ENCODE measurements at regions not wholly inside any gene's neighbourhood (a gene's known extent, or its start where the extent isn't known, plus 50 kb on each side); places are given as distances from the start of the nearest gene placed in this dataset.

DNA sequence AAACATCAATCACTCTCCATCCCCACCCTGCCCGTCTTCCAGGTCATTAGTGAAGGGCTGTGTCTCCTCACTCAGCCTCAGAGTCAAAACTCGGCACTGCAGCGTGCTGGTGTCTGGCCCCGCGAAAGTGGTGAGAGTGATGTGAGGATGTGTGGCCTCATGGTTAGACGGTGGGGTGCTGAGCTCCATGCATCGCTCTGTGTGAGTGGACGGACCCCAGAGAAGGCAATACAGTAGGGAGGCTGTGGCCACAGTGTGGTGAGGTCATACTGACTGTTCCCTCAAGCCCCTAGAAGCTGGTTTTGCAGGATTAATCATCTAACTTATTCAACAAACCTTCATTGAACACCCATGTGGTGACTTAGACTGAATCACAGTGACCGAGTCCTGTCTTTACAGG lies 329.9 kb upstream of the AJAP1 start:
- no peak for DNase-seq (ENCODE audit: low spot score)

DNA sequence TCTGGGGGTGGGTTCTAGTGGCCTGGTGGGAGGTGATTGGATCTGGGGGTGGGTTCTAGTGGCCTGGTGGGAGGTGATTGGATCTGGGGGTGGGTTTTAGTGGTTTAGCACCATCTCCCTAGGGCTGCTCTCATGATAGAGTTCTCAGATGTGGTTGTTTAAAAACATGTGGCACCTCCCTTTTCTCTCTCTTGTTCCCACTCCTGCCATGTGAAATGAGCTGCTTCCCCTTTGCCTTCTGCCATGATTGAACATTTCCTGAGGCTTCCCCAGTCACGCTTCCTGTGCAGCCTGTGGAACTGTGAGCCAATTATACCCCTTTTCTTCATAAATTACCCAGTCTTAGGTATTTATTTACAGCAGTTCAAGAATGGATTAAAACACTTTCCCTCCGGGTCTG lies 327.3 kb upstream of the AJAP1 start:
- no peak for DNase-seq (ENCODE audit: low spot score)

DNA sequence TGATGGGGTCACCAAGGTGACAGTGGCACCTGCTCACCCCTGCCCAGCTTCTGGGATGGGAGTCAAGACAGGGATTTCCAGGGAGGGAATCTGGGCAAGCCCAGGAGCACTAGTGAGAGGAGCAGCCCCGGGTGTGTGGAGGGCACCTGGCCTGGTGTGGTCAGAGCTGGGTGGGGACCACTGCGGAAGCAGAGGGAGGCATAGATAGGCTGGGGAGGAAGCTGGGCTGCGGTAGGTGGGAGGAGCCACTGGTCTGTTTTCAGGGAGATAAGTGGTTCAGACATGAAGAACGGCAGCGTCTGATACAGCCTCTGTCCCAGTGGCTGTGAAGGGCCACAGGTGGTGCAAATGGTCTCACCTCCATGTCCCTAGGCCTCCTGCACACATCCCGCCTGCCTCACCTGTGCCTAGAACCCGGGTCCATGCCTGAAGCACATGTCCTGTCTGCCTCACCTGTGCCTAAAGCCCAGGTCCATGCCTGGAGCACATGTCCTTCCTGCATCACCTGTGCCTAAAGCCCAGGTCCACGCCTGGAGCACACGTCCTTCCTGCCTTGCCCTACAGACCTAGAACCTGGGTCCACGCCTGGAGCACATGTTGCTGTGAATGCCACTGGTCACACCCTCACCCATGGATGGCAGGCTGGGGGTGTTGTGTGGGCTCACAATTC lies 325.9 kb upstream of the AJAP1 start:
- no peak for DNase-seq (ENCODE audit: low spot score)

DNA sequence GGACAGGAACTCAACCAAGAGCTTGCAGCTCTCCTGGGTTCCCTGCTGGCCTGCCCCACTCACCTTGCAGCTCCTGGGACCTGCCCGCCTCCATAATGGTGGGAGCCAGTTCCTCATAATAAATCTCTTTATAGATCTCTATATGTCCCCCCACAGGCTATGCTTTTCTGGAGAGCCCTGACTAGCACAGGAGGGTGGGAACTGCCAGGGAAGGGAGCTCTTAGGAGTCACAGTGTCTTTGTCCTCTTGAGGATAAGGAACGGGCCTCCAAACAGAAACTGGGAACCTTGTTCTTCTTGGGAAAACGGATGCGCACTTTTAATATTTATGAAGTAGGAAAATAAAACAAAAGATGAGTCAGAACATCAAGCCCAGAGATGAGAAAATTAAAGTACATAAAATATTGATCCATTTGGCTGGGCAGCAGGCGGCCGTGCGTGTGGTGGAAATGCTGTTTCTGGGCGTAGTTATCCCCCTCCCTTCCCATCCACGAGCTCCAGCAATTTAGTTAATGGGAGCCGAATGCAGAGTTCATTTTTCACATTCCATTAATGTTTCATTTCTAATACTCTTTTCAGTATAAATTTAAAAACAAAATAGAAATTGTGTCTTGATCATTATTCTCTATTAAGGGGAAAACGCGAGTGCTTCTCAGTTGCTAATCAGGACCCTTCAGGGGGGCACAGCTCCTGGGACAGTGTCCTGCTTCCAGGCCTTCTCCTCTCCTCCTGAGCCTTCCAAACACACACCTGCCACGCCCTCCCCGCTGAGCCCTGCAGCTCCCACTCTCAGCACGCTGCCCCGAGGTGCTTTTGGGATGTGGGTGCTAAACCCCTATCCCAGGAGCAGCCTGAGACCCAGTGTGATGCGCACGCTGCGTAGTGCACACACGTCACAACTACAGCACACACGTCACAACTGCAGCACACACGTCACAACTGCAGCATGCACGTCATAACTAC lies 323.3 kb upstream of the AJAP1 start:
- no peak for DNase-seq (ENCODE audit: low spot score)

DNA sequence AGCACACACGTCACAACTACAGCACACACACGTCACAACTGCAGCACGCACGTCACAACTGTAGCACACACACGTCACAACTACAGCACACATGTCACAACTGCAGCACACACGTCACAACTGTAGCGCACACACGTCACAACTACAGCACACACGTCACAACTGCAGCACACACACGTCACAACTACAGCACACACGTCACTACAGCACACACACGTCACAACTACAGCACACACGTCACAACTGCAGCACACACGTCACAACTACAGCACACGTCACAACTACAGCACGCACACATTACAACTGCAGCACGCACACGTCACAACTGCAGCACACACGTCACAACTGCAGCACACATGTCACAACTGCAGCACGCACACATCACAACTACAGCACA lies 322.6 kb upstream of the AJAP1 start:
- no peak for DNase-seq (ENCODE audit: low spot score)

DNA sequence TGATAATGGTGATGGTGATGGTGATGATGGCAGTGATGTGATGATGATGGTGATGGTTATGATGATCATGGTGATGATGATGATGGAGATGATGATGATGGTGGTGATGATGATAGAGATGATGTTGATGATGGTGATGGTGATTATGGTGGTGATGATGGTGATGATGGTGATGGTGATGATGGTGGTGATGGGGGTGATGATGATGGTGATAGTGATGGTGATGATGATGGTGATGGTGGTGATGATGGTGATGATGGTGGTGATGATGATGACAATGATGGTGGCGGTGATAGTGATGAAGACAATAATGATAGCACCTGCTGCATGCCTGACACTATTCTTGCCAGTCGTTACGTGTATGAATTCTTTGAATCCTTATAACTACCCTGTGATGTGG lies 317.9 kb upstream of the AJAP1 start:
- no peak for DNase-seq (ENCODE audit: low spot score)

DNA sequence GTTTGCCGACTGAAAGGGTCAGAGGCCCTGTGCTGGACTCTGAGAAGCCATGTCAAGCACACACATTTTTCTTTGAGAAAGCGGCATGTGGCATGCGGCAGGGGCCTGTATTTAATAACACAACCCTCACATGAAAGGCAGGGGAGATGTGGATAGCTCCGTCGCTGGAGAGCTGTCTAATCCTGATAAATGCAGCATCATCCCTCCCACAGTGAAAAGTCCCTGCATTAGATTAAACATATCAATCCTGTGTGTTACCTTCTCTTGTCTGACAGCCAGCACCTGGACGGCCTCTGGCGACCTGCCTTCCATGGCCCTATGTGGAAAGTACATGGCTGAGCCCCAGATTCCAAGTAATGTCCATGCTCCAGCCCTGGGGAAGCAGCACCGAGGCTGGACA lies 313.0 kb upstream of the AJAP1 start:
- DNase-seq (ENCODE audit: low spot score), result no peak

DNA sequence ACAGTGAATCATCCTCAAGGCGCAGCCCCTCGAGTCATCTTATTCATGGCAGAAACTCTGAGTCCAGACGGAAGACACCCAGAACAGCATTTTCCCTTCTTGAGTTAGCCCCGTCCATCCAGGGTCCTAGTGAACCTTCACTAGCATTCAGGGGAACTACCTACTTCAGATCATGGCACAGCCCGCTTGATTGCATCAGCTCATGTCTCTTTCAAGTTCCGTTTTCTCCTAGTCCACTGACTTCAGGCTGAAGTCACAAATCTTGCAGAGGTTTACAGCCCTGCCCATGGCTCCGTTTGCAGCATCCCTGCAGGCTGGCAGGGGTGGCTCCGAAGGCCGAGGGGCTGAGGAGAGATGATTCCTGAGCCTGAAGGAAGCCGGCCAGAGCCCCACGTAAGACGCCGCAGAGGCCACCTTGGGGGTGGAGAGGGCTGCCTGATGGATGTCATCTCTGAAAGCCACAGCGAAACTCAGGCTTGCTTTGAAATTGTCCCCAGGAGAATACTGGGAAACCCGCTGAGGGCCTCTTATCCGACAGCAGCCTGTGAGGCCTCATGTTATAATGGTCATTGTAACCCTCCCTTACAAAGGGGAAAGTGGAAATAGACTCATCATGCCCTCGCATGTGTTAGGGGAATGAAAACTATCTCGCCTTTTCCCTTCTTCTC lies 310.2 kb upstream of the AJAP1 start:
- no peak for DNase-seq (ENCODE audit: low spot score)

DNA sequence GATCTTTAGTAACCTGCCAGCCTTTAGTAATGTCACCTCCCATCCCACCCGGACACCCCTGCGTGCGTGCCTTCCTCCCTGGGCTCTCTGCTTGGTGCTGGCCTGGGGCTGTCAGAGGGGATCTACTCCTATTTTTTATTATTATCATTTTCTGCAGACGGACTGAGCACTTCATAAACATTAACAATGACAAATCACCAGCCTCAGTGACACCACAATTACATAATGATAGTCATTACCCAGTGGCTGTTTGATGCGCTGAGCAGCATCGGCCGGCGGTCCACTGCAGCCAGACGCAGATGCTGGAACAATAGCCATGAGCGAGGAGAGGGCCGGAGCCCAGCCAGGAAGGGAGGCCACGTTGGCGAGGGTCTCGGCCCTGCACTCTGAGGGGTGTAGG lies 309.3 kb upstream of the AJAP1 start:
- DNase-seq (ENCODE audit: low spot score), result no peak

DNA sequence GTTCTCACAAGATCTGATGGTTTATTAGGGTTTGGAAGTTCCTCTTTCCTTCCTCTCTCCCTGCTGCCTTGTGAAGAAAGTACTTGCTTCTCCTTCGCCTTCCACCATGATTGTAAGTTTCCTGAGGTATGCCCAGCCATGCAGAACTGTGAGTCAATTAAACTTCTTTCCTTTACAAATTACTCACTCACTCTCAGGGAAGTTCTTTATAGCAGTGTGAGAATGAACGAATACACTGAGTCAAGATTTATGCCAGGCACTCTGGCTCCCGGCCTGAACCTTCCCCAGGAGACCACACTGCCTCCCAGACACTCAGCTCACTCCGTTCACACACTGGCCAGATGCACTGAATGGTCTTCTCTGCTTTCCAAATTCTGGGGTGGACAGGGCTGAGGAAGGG lies 308.3 kb upstream of the AJAP1 start:
- DNase-seq (ENCODE audit: low spot score), result no peak

DNA sequence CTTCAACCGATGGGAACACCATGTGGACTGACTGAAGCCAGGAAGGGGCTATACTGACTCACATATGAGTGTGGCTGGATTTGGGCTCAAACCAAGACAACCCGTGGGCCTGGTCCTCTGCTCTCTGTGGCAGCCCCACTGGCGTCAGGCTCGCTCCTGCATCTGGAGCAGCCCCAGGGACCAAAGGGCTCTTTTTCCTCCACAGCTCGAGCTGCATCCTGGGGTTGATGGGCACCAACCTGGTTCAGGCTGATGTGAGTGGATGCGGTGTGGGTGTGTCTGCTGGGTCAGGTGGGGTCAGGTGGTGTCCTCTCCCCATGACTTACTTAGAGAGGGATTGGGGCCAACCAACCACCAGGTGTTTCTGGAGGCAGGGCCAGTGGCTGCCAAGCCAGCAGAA lies 303.0 kb upstream of the AJAP1 start:
- no peak for DNase-seq (ENCODE audit: low spot score)

DNA sequence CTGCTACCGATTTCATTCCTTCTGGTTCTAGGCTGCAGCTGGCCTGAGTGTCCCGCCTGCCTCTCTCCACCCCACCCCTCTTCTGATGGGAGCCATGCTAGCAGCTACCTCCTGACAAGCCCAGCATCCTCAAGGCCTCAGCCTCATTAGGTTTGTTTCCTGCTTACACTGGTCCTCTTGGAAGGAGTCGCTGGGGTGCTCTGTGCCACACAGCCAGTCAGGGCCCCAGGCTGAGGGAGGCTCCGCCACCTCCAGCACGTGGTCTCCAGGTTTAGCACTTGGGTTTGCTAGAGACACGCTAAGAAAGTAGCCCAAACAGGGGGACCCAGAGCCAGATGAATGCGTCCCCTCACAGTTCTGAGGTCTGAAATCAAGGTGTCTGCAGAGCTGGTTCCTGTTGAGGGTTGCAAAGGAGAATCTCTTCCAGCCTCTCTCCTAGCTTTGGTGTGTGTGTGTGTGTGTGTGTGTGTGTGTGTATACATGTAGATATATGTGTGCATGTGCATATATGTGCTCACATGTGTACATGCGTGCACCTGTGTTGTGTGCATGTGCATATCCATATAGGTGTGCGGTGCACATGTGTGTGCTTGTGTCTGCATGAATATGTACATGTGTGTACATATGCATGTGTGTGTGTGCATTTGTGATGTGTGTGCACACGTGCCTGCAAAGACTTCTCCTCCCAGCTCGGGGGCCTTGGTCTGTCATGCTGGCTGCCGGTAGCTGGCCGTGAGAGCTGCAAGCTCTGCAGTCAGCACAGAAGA lies 301.1 kb upstream of the AJAP1 start:
- no peak for DNase-seq (ENCODE audit: low spot score)

DNA sequence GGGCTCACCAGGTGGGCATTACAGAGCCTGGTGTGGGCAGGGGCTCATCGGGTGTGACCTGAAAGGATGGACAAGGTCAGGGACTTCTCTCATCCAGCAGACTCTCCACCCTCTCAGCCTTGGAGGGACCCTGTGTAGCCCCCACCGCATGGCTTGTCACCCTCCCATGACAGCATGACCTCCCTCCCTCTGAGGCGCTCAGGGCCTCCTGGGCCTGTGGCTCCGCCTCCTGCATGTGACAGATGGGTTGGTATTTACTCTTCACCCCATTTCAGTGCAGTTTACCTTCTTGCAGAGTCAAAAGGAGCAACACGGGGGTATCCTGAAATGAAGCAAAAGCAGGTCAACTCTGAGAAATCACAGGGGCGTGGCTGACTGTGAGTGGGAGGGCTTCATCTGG lies 298.6 kb upstream of the AJAP1 start:
- DNase-seq (ENCODE audit: low spot score), result no peak

DNA sequence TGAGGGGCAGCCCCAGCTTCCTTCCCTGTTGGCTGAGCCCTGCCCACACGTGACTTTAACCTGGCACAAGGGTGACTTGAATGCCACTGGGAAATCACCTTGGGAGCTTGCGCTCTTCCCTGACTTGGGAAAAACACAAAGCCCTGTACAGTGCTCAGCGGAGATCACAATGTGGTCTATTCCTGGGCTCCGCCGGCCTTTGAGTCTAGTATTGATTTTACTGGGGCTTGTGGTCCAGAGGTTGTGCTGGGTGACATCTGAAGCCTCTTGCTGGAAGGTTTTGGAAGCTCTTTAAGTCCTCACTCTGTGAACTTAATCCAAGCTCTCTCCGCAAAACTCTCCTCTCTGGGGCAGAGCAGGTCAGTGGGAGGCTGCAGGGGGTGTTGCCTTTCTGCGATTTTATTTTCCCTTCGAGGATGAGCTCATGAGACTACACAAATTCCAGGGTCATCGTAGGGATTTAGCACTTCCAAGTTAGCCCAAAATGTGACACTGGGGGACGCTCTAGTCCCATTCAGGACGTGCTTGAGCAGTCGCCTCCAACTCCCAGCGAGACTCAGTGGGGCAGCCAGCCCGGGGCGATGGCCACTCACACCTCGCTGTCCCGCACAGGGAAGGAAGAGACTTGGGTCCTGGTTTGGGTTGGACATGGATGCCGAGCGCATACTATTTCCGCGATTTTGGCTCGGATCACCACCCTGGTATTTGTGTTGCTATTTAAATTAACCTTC lies 291.9 kb upstream of the AJAP1 start:
- DNase-seq (ENCODE audit: low spot score), result no peak

DNA sequence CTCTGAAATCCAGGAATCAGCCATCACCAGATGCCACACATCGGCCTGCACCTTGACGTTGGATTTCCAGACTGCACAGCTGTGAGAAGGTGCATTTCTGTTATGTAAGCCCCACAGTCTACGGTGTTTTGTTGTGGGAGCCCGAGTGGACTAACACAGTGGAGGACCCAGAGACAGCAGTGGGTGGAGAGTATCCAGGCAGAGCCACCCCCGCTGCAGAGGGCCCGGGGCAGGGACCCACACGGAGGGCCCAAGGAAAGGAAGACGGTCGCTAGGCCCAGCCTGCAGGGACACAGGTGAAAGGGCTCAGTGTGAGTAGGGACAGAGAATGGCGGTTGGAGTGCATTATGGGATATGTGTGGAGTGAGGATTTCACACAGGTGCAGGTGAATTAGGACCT lies 288.3 kb upstream of the AJAP1 start:
- no peak for DNase-seq (ENCODE audit: low spot score)

DNA sequence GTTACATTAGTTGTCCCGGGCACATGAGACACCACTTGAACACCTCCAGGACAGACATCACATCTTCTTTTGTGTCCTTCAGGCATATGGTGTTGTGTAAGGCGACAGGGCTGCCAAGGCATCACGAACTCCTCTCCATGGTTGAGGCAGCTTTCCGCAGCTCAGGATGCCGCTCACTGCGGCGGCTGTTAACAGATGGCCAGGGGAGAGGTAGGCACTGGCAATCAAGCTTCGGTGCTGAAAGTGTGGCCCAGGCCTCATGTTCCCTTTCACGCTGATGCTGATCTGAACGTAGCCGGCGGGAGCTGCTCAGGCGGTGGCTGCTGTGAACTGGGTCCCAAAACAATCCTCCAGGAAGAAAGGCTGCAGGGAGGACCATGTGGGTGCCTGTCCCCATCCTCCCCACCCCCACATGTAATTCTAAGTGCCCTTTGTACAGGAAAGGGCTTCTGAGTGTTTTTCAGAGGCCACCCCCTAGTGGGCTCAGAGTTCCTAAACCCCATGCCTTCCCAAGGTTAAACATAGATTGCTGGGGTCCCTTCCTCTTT lies 287.1 kb upstream of the AJAP1 start:
- no peak for DNase-seq (ENCODE audit: low spot score)

DNA sequence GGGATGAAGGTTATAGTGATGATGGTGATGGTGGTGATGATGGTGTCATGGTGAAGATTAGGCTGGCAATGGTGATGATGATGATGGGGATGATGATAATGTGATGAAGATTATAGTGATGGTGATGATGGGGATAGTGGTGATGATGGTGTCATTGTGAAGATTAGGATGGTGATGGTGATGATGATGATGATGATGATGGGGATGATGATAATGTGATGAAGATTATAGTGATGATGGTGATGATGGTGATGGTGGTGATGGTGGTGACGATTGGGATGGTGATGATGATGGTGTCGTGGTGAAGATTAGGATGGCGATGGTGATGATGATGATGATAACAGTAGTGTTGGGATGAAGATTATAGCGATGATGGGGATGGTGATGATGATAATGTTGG lies 285.1 kb upstream of the AJAP1 start:
- no peak for DNase-seq (ENCODE audit: low spot score)

DNA sequence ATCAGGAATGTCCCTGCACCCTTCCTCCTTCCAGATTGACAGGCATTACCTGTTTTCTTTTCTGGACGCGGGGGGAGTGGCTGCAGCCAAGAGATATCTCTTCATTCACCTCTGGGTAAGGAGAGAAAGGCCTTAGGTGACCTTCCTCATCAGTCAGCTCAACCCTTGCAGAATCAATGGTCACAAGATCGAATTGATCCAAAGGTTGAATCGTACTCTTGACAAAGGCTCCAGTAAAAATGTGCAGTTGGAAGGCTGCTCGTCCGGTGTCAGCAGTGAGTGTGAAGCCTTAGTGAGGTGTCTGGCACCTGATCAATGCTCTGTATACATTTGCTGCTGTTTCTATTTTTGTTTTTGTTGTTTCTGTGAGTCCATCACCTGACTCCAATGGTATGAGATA lies 282.6 kb upstream of the AJAP1 start:
- DNase-seq (ENCODE audit: low spot score), result no peak

DNA sequence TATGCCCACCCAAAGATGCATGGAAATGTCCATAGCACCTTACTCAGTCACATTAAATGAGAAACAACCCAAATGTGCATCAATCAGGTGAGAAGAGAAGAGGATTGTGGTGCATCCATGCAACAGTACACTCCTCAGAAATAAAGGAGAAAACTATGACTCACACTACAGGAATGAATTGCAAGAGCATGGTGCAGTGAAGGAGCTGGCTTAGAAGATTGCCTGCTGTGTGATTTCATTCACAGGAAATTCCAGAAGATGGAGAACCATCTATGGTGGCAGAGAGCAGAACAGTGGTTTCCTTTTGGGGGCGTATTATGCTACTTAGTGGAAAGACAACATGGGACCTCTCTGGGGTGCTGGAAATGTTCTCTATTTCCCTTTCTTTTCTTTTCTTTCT lies 278.6 kb upstream of the AJAP1 start:
- no peak for DNase-seq (ENCODE audit: low spot score)

DNA sequence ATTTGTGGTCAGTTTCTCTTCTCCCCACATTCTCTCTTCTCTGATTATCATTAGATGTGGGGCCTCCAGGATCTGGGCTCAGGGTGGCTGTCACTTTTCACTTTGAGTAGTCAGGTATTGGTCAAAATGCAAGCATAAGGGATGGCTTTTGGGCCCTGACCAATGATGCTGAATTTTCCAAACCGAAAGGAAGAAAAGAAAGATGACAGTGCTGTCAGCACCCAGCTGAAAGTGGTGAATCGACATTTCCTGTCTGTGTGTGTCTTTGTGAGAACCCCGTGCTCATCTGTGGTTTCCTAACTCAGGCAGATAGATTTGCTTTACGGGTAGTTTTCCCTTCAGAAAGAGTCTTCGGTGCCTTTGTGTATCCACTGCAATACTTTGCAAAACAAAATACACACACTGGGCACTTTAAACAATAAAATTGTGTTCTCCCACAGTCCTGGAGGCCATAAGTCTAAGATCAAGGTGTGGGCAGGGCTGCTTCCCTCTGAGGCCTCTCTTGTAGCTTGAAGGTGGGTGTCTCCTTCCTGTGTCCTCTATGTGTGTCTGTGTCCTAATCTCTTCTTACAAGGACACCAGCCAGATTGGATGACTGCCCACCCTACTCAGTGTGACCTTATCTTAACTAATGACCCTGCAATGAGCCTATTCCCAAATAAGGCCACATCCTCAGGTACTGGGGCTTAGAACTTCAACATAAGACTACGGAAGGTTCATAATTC lies 274.8 kb upstream of the AJAP1 start:
- no peak for DNase-seq (ENCODE audit: low spot score)
